ENCODE measurements at regions not wholly inside any gene's neighbourhood (a gene's known extent, or its start where the extent isn't known, plus 50 kb on each side); places are given as distances from the start of the nearest gene placed in this dataset.

DNA sequence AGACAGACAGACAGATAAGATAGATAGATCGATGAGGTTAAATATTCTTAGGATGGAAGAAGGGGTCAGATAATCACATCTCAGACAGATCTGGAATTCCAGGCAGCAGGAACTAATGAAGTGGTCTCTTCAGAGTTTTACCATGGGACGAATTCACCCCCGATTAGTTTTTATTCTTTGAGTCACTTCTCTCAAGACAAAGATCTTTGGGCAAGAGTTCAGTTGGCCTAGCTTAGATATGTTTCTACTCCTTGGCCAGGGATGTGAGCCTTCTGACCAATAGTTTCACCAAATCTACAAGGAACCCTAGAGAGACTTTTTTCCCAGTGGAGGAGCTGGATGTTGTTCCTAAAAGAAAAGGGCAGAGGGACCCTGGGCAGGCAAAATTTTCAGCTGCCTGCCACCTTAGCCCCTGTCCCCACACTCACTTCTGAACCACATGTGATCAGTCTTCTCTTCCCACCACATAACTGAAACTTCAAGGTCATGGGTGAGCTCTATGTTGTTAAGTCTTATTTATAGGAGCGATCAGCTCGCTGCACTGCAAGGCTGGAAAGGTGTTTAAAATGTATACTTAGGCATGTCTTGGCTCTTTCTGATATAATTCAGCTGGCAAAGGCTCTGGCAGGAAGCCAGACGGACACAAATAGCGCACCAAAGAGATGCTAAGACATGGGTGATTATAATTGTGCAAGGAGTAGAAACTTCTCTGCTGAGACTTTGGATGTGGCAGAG is 132.9 kb downstream of the PALM2AKAP2 start:
- no peak for DNase-seq (ENCODE audit: low spot score)

DNA sequence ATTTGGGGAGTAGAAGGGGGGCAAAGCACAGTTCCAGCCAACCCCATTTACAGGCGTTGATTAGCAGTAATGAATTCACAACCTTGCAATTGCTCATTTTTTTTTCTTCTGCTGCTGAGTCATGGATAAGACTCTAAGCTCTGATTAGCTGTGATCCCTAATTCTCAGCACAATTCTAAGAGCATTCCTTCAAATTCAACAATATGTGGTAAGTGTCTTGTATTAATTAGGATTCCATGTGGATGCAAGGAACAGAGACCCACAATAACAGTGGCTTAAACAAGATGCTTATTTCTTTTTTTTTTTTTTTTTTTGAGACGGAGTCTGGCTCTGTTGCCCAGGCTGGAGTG is 133.4 kb downstream of the PALM2AKAP2 start:
- DNase-seq (ENCODE audit: low spot score): no peak

DNA sequence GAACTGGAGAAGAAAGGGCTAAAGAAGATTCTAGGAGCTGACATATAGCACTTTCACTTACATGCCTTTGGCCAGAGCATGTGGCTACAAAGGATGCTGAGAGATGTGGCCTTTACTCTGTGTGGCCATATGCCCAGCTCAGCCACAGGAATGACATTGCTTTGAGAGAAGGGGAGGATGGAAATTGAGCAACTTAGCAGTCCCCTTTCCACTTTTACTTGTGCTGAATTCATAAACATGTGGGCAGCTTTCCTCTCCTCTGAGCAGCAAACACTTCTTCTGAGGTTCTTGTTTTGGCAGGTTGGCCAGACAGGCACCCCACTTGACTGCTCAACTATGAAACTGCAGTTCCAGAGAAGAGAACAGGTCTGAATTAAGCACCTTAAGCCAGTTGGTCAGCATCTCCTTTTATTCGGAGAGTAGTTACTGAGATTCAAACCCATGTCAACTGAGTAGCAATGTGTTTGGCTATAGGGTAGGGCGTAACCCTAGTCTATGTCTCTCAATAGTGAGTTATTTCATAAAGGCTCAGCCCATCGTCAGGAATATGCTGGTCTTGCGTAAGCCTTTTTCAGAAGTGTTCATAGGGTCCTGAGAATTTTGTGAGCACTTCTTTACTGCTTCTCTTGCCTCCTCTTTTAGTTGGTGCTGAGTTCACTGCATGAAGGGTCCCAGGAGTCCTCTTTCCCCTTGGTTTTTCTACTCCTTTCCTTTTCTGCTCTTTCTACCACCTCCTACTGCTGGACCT is 134.5 kb downstream of the PALM2AKAP2 start:
- no peak for DNase-seq (ENCODE audit: low spot score)

DNA sequence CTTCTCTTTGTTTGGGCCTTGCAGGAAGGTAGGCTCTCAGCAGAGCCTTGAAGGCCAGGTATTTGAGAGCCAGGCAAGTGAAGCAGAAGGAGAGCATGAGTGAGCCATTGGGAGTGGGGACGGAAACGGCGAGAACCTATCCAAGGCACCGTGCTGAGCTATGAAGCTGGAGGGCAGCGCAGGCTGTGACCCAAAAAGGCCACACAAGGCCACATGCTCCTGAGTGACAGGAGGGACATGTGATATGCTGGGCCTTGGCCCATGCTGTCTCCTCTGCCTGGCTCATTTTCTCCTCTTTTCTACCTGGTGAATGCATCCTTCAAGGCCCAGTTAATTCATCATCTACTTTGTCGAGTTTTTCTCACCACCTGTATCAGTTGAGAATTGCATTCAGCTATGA is 136.3 kb downstream of the PALM2AKAP2 start:
- DNase-seq (ENCODE audit: low spot score): no peak

DNA sequence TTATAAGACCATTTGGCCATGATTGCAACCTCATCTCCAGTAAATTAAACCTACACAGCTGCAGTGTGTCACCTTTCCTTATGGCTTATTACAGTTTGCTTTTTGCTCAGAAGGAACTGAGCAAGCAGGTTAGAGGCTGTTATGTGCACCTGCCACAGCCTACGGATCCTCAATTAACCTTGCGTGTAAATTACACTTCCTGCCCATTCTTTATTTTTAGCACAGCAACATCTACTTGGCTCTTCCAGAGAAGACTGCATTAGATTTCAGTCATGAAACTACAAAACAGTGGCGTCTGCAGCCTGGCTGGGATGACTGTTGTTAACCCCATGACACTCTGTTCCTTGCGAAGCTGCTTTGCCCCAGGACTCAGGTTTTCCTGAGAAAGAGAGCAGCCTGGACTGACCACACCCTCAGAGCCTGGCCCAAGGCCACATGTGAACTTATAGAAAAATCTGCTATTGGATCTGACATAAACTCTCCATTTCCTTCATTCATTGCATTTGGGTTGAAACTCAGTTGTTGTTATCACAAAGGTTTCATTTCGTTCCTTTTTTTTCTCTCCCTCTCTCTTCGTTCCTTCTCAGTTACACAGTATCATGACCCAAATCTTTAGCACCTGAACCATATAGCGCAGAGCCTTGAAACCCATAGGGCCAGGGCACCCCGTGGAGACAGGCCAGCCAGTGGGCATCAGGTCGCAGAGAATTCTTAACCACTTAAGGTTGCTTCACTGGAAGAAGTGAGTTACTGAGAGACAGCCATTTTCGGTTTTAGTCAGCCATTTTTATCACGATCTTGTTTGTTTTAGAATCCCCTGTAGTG is 138.6 kb downstream of the PALM2AKAP2 start:
- DNase-seq (ENCODE audit: low spot score): no peak

DNA sequence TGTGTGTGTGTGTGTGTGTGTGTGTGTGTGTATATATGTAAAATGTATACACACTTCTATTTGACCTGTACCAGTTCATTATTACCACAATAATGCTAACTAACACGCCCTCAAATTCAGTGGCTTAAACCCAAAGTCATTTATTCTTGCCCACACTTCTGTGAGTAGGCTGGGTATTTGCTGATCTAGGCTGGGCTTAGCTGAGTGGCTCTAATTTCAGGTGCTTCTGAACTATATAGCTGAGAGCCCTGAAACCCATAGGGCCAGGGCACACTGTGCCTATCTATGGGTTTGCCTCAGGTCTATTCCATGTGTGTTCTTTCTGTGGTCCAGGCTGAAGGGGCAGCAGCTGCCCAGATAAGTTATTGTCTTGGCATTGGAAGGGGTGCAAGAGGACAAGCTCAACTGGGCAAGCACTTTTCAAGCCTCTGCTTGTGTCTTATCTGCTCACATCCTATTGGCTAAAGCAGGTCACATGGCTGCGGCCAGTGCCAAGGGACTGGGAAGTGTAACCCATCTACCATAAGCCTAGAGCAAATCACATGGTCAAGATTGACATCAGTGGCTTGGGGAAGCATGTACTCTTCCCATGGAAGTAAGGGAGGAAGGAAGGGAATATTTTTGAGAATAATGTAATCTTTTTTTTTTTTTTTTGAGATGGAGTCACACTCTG is 139.9 kb downstream of the PALM2AKAP2 start:
- DNase-seq (ENCODE audit: low spot score): no peak

DNA sequence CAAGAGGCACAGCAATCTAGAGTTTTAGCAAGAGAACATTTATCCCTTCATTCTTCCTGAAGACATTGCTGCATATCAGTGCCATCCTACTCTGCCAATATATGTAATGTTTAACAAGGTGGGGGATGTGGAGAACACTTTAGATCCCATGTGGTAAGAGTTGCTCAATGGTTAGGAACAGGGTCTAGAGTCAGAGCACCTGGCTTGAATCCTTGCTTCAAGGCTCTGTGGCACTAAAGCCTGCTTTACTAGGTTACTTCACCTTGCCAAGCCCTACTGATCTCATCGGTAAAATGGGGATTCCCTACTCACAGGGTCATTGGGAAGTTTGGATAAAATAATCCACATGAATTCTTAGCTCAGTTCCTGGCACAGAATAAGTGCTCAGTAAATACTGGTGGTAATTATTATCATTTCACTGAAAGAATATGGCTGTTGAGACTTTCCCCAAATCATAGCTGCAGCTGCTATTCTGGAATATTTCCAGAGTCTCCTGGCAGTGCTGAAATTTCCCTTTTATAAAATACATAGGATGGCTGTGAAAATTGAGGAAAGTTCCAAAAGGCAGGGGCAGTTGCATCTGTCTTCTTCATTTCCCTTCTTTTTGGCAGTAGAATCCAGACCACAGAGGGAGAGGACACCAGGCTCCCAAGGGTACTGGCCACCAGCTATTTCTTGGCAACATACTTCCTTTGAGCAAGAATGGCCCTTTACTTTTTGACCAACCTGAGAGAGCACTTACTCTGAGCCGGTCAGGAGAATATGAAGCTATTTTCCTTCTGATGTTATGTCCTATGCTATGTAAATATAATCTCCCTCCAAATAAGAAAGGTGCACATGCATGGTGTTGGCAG is 142.8 kb downstream of the PALM2AKAP2 start:
- DNase-seq (ENCODE audit: low spot score): no peak

DNA sequence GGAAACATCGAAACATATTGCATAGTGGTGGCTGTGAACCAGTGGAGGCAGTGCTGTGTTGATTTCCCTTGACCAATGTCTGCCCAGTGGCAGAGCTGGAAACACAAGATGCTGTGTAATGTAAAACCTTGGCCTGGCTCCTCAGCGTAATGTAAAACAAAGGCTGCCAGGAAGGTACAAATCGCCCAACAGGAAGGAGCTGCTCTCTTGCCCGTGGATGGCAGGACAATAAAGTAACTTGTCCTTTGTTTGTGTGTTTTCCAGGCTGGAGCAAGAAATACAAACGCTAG is 143.4 kb downstream of the PALM2AKAP2 start:
- DNase-seq (ENCODE audit: low spot score): no peak

DNA sequence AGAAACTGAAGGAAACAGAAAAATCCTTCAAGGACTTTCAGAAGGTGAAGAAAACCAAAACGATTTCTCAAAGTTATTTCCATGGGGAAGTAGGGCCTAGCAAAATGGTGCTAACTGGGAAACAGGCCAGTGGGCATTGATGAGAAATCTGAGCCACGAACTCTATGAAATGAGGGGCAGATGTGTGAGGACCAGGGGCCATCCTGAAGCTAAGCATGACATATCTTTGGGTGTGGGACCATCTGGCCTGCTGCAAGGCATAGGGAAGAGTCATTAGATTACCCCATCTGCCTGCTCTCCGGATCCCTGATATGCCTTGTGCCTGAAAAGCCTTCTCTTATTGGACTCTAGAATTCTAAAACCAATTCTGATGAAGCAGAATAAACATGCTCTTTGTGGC is 143.8 kb downstream of the PALM2AKAP2 start:
- DNase-seq (ENCODE audit: low spot score): no peak

DNA sequence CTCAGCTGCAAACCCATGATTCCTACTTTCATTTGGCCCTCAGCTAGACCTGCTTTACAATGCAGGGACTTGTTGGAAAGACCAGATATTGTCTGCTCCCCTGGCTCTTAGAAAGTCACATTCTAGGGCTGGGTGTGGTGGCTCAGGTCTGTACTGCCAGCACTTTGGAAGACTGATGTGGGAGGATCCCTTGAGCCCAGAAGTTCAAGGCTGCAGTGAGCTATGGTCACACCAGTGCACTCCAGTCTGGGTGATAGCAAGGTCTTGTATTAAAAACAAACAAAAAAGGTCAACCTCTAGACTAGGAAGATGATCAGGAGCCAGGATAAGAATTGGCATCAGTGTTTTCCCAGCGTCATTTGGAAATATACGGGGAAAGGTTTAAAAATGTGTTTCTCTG is 145.8 kb downstream of the PALM2AKAP2 start:
- no peak for DNase-seq (ENCODE audit: low spot score)

DNA sequence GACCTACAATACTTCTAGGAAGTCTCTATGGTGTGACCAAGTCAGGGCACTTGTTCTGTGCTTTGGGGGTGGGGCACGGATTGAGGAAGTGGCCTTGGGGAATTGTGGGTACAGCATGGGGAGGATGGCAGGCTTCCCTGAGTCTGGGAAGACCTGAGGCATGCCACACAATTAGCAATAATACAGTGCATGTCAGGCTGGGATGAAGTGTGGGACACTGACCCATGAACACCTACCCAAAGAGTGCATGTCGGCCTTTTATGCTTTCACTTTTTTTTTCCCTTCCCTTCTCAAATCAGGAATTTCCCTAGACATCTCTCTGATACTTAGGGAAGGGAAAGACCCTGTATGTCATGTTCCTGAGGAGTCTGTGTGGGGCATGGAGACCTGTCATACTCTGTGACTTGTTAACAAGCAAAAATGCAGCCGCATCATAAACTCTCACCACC is 146.4 kb downstream of the PALM2AKAP2 start:
- DNase-seq (ENCODE audit: low spot score): no peak

DNA sequence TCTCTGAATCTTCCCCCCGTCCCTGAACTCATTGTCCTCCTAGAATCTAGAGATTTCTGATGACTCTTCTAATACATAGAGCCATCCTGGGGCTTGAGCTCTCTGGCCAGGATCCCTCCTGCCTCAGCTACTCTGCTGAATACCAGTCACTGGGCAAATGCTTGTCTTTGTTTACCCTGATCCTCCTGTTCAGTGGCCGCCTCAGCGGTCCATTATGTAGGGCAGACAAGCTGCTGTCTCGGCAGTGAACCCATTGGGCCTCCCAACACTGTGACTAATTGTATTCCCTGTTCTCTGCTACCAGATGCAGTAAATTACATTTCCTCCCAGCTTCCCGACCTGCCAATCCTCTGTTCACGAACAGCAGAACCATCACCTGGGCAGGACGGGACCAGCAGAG is 151.6 kb downstream of the PALM2AKAP2 start:
- DNase-seq (ENCODE audit: low spot score): no peak

DNA sequence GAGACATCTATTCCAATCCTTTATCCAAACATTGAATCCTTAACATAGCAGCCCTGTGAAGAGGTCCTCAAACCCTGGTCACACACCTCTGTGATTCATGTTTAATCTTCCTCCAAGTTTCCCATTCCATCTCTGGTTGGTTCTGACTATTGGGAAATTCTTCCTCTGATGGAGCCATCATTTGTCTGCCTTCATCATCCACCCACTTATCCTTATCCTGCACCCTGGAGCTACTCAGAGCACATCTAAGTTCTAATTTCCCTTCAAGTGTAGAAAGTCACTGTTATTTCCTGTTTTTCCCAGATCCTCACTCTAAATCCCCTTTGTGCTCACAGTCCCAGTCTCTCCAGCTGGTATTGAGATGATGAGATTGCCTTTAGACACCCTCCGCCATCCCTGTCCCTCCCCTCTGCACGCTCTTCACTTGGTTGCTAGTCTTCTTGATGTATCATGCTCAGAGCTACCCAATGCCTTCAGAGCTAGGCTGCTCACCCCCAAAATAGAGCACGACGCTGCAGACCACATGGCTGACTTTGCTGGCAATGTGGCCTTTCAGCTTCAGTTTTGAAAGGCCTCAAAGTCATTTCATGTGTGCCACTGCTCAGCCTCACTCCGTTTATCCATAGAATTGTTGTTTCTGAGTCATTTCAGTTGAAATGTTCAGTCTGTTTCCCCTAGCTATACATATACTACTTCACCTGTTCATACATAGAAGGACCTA is 154.3 kb downstream of the PALM2AKAP2 start:
- no peak for DNase-seq (ENCODE audit: low spot score)

DNA sequence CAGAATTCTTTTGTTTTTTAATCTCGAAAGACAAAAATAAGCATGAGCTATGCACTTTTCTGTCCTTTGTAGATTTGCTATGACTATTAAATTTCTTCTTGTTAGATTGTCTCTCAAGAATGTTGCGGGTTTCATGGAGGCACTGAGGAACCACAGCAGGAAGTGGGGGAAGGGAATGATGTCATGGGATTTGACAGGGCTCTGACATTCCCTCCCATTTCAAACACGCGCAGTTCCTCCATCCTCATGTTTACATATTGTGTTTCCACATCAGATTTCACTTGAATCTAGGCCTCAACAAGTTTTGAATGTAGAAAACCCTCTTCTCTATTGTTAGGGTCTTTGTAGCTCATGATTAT is 154.8 kb downstream of the PALM2AKAP2 start:
- DNase-seq (ENCODE audit: low spot score): no peak

DNA sequence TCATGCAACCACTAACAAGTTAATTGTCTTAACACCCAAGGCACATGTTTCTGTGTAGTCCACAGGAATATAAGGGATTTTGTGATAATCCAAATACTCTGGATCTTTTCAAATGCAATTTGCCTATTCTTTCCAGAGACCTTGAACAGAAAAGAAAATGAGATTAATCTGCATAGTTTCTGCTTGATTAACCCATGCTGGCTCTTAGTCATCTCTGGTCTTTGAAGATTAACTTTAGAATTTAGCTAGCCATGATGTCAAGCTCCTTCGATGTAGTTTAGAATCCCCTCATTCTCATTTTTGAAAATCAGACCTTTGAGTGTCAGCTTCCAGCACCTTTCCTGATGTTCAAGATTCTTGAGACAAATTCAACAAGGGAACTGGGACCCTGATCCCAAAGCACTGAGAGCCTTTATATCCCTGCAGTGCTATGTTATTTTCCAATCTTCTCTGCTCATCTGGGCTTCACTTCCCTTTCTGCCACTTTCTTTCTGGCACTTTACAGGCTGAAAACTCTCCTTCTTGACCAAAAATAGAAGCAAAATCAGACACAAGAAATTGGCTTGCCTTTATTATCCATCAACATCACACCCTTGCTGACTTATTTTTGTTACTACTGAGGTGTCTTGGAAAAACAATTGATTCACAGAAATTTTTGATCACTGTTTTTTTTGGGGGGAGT is 155.5 kb downstream of the PALM2AKAP2 start:
- no peak for DNase-seq (ENCODE audit: low spot score)

DNA sequence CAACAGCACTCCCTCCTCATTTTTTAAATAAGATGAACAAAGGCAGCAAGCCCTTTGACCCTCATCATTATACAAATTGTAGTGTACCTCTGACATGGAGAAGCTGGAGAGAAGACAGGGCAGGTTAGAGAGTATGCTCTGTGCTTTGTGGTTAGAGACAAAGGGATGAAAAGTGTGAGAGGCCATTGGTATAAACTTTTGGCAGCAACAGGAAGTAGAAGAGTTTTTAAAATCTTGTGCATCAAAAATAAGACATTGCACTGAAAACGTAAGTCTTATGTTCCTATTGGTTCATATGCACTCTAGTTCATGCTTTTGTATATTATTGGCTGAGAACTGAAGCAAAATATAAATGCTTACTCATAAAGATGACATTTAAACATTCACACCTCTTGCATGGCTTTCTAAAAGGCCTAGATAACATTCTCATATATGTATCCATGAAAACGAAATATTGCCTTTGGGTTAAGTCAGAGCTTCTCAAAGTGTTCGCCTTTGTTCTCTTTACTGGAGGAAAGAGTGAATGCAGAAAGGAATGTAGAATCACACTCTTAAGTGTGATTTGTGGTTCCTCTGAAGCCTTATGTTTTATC is 158.0 kb downstream of the PALM2AKAP2 start:
- no peak for DNase-seq (ENCODE audit: low spot score)

DNA sequence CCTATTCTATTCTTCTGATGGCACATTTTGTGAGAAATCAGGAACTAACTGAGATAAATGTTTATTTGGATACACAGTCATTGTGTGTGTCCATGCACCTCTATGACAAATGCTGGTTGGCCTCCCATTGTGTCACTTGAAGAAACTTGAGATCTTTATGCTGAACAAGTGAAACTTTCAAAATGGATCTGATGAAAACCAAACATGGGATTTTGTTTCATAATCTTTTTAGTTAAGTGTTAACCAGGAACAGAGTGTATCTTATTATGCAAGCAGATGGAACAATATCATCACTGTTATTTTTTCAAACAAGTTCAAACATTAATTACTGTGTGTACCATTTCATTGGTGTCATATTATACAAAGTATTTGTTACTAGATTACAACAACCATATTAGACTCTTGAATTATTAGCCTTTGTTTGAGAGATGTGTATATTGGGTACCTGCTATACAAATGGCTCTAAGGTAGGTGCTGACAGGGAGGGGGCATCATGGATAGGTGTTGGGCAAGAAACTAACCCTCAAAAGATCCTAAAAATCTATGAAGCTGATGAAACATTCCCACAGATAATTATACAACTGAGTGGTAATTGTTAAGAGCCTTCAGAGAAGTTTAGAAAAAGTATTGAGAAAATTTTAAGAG is 159.8 kb downstream of the PALM2AKAP2 start:
- no peak for DNase-seq (ENCODE audit: low spot score)

DNA sequence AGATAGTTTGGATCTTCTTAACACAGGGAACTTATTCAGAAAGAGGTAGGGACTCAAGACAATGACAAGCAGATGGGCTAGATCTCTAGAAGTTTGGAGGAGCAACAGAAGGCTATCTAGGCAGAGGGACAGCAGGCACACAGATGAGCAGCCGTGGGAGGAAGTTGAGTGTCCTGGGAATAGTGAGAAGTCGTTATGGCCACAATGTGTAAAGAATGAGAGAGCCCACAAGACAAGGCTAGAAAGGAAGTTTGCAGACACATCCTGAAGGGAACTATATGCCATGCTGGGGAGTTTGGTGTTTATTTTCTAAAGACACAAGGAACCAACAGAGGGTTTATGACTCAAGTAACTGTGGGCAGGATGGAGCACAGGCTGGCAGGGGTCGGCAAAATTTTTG is 160.6 kb downstream of the PALM2AKAP2 start:
- no peak for DNase-seq (ENCODE audit: low spot score)

DNA sequence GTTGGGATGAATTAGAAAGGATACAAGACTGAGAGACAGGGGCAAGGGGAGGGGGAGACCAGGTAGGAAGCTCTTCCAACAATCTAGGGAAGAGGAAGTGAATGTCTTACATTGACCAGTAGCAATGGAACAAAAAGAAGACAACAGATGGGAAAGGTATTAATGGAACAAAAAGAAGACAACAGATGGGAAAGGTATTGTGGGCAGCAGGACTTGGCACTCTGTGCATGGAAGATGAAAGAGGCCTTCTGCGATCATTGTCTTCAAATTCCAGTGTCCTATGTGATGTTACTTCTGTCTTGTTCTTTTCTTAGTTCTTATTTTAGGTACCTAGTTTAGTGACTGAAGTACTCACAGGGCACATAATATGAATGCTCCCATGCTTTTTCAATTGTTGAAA is 161.8 kb downstream of the PALM2AKAP2 start:
- DNase-seq (ENCODE audit: low spot score): no peak

Measured in left forelimb (tissue), 1 donor.